PFSK-1 (cell line): ENCODE measurements at regions not wholly inside any gene's neighbourhood (a gene's known extent, or its start where the extent isn't known, plus 50 kb on each side); places are given as distances from the start of the nearest gene placed in this dataset.

Experiments used
- FOXP2 ChIP-seq: optimal IDR thresholded peaks from 2 replicates; pipeline ENCODE3; 2011; ENCODE audit warnings: borderline replicate concordance, control low read depth, inconsistent platforms; ENCODE audit not compliant: insufficient read depth; ENCODE audit errors: extremely low read length, extremely low read depth
- POLR2AphosphoS5 ChIP-seq: IDR thresholded peaks from 2 replicates; pipeline ENCODE4 v1.6.1; 2012; ENCODE audit warnings: low read depth, mild to moderate bottlenecking, control low read depth, low read length, moderate library complexity
- REST ChIP-seq, 2 experiments: IDR thresholded peaks; 2 replicates each; pipeline versions ENCODE4 v1.6.1 to v1.8.0; 2011 to 2012; ENCODE audit warnings: low read depth in 2 of 2, low read length in 2 of 2, control low read depth in 1 of 2, inconsistent platforms in 1 of 2, mild to moderate bottlenecking in 1 of 2, moderate library complexity in 1 of 2; ENCODE audit not compliant: insufficient read depth in 1 of 2
- SIN3A ChIP-seq: IDR thresholded peaks from 2 replicates; pipeline ENCODE4 v1.6.1; 2012; ENCODE audit warnings: mild to moderate bottlenecking, low read length, moderate library complexity, borderline replicate concordance; ENCODE audit not compliant: insufficient read depth
- TAF1 ChIP-seq: IDR thresholded peaks from 2 replicates; pipeline ENCODE4 v1.6.1; 2012; ENCODE audit warnings: low read length, control low read depth, borderline replicate concordance; ENCODE audit not compliant: insufficient read depth

GRCh38 chr6:105986998-105987397 lies 99.1 kb upstream of the PRDM1 start:
- no peak for TF ChIP-seq FOXP2
- no peak for TF ChIP-seq REST (IDR thresholded peaks at IDR 0.05; ENCODE audit: insufficient read depth in 1 of 2, low read depth in 2 of 2, low read length in 2 of 2)
- no peak for TF ChIP-seq POLR2AphosphoS5
- no peak for TF ChIP-seq TAF1
- no peak for TF ChIP-seq SIN3A

DNA sequence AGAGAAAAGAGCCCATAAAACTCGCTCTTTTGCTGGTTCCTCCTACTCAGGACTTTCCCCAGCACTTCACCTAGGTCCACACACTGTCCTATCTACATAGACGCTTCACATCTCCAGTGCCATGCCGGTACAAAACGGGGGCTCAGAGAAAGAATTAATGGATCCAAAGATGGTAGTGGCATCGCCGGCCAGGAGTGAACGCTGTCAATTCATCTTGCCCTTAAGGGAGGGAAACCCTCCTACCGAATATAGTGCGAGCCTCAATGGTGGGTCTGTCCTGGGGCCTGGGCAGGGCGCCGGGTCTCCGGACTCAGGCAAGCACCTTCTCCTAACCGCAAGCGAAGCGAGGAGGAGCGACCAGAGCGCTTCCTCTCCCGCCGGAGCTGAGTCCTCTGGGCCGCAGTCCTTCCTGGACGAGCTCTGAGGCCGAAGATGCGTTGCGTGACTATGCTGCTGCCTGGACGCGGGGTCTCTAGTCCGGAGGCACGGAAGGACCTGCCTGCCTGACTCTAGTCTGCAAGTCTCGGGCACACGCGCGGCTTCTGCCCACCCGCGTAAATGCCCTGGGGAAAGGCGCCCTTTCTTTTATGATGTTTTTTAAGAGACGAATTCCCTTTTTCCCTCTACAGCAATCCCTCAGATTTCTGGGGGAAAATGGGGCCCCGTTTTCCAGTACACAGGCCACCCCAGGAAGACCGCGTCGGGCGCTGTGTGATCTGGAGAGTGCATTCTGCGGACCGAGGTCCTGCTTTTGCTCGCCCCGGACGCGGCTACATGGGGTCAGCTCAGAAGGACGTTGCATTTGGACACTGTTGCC lies 100.1 kb upstream of the PRDM1 start:
- TF ChIP-seq SIN3A, result no peak
- no peak for TF ChIP-seq FOXP2
- TF ChIP-seq REST (IDR thresholded peaks at IDR 0.05; ENCODE audit: insufficient read depth in 1 of 2, low read depth in 2 of 2, low read length in 2 of 2), result no peak
- no peak for TF ChIP-seq TAF1
- no peak for TF ChIP-seq POLR2AphosphoS5

DNA sequence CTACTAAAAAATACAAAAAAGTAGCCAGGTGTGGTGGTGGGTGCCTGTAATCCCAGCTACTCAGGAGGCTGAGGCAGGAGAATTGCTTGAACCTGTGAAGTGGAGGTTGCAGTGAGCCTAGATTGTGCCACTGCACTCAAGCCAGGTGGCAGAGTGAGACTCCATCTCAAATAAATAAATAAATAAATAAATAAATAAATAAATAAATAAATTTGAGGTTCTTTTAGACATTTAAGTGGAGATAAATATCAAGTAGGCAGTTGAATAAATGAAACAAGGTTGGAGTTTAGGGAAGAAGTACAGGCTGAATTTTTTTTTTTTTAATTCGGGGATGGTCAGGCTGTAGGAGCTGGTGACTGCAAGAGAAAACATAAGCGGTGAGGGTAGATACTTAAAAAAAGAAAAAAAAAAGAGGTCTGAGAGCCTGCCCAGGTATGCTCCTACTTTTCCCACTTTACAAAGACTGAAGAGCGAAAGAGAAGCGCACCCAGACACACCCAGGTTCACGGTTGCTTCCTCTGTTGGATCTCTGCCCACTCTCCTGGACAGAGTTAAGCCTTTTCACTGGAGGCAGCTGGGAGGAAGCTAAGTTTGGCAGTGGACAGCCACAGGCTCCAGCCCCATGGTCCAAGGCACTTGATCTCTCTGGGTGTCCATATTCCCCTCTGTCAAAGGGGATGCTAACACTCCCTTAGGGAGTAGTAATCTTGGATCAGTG lies 100.9 kb upstream of the PRDM1 start:
- no peak for TF ChIP-seq FOXP2
- no peak for TF ChIP-seq POLR2AphosphoS5
- no peak for TF ChIP-seq TAF1
- TF ChIP-seq REST (IDR thresholded peaks at IDR 0.05; ENCODE audit: insufficient read depth in 1 of 2, low read depth in 2 of 2, low read length in 2 of 2), result no peak
- TF ChIP-seq SIN3A, result no peak

- TF ChIP-seq SIN3A (no peak), FOXP2 (no peak), TAF1 (no peak), POLR2AphosphoS5 (no peak), REST (IDR thresholded peaks at IDR 0.05; ENCODE audit: insufficient read depth in 1 of 2, low read depth in 2 of 2, low read length in 2 of 2) (no peak)
These were observed 102.4 kb upstream of the PRDM1 start for GRCh38 chr6:105983763-105984162.
